Activated CD4-positive, alpha-beta T cell treated with anti-CD3 and anti-CD28 coated beads, Interleukin-2, amount 50 U/mL, for 48 hours (primary cell): ENCODE measurements at regions not wholly inside any gene's neighbourhood (a gene's known extent, or its start where the extent isn't known, plus 50 kb on each side); places are given as distances from the start of the nearest gene placed in this dataset.

Experiments used
- DNase-seq, 2 experiments: peaks; one replicate each; pipeline ENCODE4 v3.0.0-alpha.2; 2020

DNA sequence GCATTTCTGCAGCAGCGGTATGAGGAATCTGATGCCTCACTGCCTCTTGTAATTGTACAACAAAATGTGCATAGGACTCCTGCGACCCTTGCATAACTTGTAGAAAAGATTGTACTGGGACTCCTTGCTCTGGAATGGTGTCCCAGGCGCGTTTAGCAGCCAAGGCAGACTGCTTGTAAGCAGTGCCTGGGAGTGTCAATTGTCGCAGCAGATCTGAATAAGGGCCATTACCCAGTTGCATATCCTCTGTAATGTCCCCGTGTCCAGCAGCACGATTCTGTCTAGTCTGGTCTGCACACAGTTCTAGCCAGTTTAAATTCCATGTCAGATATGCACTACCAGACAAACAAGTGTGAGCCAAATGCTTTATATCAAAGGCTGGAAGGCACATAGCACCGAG, 70.7 kb upstream of the BTN3A2 start:
- DNase-seq = no peak

GRCh38 chr6:26295691-26296555, 69.1 kb upstream of the BTN3A2 start:
- DNase-seq = no peak

DNA sequence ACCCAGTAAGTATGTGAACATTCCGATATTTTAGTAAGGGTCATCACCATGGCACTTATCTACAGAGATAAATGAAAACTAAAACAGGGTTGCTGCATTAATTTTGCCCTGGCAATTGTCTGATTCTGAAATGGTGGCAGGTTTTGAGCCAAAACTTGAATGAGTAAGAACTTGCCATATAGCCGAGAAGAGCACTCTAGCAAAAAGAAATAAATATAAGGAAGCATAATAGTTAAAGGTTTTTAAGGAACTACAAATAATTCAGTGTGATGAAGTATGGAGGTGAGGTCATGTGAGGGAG, 68.5 kb upstream of the BTN3A2 start:
- DNase-seq = no peak

GRCh38 chr6:26296857-26297648, 67.9 kb upstream of the BTN3A2 start:
- DNase-seq = no peak

DNA sequence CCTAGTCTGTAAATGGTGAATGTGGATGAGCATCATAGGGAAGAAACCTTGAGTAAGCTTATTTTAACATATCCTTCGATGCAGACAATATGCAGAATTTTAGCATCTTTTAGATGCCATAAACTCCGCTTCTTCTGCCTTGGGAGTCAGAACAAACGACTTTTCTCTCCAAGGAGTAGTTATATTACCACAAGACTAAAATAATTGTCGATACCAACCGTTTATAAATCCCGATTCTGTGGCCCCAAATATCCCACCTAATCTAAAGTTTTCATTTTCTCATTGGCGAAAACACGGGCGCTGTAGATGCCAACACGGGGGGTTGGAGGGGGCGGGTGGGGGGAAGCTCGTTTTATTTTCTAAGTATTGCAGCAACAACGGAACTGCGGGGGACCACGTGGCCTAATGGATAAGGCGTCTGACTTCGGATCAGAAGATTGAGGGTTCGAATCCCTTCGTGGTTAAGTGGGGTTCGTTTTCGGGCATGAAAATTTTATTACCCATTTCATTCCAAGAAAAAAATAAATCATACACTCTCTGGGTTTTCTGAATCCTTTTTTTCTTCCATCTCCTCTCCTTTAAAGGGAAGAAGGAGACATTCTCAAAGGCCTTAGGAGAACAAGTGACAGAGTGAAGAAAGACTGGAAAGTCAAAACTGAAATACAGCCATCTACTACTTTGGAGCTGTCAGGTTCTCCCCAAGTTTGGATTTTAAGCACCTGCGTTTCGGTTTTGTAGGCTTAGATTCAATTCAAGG, 65.5 kb upstream of the BTN3A2 start:
- no peak for DNase-seq

DNA sequence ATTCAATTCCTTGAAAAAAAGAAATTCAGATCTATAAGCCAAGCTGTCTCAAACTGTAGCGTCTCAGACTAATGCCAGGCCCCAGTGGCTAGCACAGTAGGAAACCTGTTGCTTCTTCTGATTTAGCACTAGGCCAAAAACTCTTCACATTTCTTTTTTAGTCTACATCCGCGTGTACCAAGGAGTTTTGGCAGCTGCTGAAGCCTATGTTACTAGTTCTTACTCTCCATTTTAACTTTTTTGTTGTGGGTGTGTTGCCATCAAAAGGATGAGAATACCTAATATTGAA, 65.0 kb upstream of the BTN3A2 start:
- DNase-seq = no peak

GRCh38 chr6:26300359-26300758, 64.6 kb upstream of the BTN3A2 start:
- DNase-seq = no peak

GRCh38 chr6:26300828-26301227, 64.2 kb upstream of the BTN3A2 start:
- DNase-seq = no peak

DNA sequence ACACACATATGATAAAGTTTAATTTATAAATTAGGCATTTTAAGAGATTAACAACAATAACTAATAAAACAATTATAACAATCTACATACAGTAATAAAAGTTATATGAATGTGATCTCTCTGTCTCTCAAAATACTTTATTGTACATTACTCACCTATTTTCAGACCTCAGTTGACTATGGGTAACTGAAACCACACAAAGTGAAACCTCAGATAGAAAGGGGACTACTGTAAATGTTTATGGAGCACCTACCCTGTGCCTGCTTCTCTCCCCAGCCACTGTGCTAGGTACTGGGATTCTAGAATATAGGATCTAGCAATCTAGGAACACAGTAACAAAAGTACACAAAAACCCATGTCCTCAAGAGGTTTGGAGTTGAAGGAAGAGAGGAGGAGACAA, 63.4 kb upstream of the BTN3A2 start:
- no peak for DNase-seq

DNA sequence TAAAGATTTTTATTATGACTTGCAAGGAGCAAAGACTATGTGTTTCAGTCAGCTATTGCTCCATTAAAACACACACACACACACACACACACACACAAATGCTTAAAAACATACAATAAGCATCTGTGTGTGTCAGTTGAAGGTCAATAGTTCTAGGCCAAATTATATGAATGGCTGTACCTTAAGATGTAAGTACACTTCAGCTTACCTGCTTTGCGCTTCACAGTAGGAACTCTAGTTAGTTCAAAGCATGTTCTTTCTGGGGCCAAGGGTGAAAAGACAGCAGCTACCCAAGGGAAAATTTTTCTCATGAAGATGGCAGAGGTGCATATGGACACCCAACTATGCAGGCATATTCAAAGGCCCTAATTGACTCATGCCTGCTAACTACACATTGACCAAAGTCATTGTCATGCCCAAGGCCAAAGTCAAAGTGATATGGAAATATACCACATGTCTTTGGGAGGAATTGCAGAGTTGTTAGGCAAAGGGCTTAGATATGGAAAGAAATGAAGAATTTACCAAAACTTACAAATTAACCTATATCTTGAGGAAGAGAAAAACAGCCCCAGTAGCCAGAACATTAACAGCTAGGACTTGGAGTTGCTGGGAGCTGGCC, 61.9 kb upstream of the BTN3A2 start:
- DNase-seq = no peak

DNA sequence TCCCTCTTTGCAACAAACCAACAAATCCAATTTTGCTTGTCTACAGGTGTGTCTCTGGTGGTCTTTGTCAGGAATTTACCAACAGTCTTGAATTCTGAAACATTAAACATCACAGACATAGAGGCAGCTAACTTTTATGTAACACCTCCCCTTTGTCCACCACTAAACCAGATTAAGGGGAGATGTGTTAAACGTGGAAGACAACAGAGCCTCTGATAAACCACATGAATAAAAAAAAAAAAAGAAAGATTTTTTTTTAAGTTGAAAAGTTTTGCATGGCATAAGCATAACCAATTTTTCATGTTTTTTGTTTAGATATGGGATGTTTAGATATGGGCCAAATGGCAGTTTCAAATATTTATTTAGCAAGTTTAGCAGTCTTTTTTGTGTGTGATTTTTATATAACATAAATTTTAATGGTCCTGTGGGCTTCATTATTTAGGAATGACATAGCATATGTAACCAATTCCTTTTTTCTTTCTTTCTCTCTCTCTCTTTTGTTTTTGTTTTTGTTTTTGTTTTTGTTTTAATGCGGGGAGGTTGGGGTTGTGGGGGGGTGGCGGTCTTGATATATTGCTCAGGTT, 60.7 kb upstream of the BTN3A2 start:
- DNase-seq = no peak

GRCh38 chr6:26304797-26305640, 60.0 kb upstream of the BTN3A2 start:
- peak; percentile 78 to 85 for DNase-seq

DNA sequence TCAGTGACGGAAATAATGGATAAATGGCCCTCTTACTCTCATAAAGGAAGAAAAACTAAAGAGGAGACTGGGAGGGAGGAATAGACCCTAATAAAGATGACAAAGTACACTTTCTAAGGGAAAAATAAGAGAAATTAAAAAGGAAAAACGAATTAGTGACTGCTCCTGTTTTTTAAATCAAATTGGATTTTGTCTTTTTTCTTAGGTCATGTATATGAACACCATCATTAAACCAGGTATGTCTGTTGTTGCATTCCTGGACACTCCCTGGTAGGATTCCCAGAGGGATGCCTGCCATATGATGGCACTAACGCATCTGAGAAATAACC, 59.4 kb upstream of the BTN3A2 start:
- DNase-seq = no peak

DNA sequence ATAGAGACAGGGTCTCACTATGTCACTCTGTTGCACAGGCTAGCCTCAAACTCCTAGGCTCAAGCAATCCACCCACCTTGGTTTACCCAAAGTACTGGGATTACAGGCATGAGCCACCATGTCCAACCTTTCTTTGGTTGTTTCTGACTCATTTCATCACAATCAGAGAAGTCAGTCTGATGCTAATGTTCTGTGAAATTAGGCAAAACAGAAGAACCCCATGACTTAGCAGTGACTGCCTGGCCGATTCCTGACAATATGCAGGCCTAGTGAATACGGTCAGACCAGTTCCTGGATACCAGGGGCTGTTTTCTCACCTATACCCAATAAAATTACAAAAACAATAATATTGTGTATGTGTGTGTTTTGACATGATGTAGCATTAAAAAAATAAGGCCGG, 58.8 kb upstream of the BTN3A2 start:
- DNase-seq = no peak

GRCh38 chr6:26307850-26308249, 57.1 kb upstream of the BTN3A2 start:
- no peak for DNase-seq

GRCh38 chr6:26309731-26310142, 55.3 kb upstream of the BTN3A2 start:
- no peak for DNase-seq

- peak; percentile 60 to 74 for DNase-seq
Measured at GRCh38 chr6:26311012-26311384, 54.0 kb upstream of the BTN3A2 start.

DNA sequence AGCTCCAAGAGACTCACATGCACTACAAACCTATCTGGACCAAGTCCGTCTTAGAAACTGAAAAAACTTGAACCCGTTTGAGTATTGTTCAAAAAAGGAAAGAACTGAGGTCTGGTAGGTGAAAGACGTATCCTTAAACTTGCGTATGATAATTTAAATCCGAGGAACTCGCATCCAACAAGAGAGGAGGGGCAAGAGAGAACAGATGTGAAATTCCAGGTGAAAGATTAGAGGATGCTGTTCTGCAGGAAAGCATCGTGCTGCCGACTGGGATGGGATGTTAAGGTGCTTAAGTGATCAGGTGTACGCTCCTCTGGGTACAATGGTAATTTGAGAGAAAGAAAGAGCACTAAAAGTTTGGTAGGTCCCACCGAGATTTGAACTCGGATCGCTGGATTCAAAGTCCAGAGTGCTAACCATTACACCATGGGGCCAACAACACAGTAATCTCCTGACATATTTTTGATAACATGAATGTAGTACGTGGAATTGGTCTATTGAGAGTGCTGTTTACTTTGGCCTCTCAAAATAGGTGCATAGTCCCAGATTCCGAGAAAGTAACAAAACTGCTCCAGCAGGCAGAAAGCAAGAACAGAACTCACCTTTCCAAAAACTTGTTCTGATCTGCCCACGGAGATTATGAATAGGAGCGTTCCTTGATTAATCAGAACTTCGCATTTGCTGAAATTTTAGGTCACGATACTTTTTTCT, 53.5 kb upstream of the BTN3A2 start:
- peak; percentile 55 to 68 for DNase-seq

- DNase-seq = no peak
Measured at GRCh38 chr6:26312096-26312463, 52.9 kb upstream of the BTN3A2 start.

- peak; percentile 84 to 89 for DNase-seq
Measured at GRCh38 chr6:26312501-26313397, 52.2 kb upstream of the BTN3A2 start.
